AG09319 (cell line): ENCODE measurements at regions not wholly inside any gene's neighbourhood (a gene's known extent, or its start where the extent isn't known, plus 50 kb on each side); places are given as distances from the start of the nearest gene placed in this dataset.

Experiments used
- DNase-seq: peaks from one replicate; pipeline ENCODE4 v3.0.0-alpha.2; 2010; ENCODE audit warnings: low read depth; ENCODE audit errors: extremely low read depth
- TF ChIP-seq, protein P1 (sequence below): IDR thresholded peaks from 2 replicates; pipeline ENCODE4 v1.5.1; 2011; ENCODE audit warnings: low read depth, mild to moderate bottlenecking, inconsistent platforms, low read length, moderate library complexity

DNA sequence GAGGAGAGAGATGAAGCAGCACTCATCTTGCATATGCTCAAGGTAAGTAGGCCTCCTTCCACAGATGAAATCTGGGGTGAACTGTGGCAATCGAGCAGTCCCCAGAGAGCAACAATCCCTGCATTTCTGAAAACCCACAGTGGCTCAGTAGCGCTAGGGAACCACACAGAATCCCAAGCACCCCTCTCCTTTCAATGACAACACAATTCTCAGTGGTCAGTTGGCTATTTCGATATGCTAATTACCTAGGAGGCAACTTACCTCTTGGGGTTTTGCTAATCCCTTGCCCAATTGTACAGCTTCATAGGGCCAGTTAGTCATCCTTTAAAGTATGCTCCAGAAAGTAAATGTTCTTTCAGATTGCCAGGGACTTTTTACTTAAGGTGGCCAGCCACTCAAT is 1035.7 kb downstream of the BCL11B start:
- TF ChIP-seq, protein P1, sequence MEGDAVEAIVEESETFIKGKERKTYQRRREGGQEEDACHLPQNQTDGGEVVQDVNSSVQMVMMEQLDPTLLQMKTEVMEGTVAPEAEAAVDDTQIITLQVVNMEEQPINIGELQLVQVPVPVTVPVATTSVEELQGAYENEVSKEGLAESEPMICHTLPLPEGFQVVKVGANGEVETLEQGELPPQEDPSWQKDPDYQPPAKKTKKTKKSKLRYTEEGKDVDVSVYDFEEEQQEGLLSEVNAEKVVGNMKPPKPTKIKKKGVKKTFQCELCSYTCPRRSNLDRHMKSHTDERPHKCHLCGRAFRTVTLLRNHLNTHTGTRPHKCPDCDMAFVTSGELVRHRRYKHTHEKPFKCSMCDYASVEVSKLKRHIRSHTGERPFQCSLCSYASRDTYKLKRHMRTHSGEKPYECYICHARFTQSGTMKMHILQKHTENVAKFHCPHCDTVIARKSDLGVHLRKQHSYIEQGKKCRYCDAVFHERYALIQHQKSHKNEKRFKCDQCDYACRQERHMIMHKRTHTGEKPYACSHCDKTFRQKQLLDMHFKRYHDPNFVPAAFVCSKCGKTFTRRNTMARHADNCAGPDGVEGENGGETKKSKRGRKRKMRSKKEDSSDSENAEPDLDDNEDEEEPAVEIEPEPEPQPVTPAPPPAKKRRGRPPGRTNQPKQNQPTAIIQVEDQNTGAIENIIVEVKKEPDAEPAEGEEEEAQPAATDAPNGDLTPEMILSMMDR: no peak
- DNase-seq: no peak

DNA sequence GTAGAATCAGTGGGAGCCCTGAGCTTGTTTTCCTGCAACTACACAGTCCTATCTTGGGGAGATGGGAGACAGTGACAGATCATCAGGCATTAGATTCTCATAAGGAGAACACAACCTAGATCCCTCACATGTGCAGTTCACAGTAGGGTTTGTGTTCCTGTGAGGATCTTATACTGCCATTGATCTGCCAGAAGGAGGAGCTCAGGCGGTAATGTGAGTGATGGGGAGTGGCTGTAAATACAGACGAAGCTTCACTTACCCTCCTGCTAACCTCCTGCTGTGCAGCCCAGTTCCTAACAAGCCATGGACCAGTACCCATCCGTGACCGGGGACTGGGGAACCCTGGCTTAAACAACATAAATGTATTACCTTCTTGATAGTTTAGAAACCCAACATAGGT is 1034.1 kb downstream of the BCL11B start:
- no peak for DNase-seq
- TF ChIP-seq, protein P1: no peak

DNA sequence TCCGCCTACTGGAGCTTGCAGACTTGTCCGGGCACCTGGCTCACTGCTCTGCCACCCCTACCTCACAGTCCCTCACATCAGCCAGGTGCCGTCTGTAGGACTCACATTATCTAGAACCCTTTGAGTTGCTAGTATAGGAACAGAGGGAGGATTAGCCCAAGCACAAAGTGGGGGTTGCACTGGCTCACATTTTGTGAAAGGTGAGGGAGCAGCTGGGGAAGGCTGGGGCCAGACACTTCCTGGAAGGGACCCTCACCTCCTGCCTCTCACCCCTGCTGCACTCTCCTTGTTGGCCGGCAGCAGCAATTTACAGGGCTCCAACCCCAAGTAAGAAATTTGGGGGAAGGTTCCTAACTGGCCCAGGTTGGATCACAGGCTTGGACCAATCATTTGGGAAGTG is 1031.6 kb downstream of the BCL11B start:
- TF ChIP-seq, protein P1: no peak

DNA sequence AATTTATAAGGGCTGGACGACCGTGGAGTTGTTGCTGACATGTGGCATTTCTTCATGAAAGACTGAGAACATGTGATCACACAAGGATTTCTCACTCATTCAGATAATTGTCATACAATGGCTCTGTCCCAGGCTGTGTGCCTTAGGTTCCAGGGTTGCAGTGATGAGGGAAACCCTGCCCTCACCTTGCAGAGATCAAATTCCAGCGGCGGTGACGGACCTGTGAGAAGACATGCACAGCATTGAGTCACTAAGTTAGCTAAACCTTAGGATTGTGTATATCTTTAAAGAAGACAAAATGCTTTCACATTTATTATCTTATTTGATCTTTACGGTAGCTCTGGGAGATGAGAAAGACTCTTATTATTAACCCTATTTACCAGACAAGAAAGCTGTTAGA is 1029.1 kb downstream of the BCL11B start:
- DNase-seq: no peak

More for the DNA sequence above, 1031.6 kb downstream of the BCL11B start:
- no peak for DNase-seq

DNA sequence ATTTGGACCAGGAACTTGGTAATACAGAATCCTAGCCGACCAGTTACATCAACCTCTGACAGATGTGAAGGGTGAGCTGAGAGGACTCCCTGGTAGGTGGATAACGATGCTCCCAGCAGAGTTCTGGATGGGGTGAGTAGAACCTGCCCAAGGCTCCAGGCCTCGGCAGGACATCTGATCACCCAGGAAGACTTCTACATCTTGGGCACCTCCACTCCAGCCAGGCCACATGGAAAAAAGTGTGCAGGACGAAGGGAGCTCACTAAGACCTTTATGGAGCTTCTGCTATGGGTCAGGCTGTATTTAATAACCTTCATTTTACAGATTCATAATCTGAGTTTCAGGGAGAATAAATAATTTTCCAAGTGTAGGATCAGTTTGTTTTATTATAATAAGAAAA is 1028.7 kb downstream of the BCL11B start:
- TF ChIP-seq, protein P1: no peak

More for the DNA sequence above, 1029.1 kb downstream of the BCL11B start:
- TF ChIP-seq, protein P1: no peak

DNA sequence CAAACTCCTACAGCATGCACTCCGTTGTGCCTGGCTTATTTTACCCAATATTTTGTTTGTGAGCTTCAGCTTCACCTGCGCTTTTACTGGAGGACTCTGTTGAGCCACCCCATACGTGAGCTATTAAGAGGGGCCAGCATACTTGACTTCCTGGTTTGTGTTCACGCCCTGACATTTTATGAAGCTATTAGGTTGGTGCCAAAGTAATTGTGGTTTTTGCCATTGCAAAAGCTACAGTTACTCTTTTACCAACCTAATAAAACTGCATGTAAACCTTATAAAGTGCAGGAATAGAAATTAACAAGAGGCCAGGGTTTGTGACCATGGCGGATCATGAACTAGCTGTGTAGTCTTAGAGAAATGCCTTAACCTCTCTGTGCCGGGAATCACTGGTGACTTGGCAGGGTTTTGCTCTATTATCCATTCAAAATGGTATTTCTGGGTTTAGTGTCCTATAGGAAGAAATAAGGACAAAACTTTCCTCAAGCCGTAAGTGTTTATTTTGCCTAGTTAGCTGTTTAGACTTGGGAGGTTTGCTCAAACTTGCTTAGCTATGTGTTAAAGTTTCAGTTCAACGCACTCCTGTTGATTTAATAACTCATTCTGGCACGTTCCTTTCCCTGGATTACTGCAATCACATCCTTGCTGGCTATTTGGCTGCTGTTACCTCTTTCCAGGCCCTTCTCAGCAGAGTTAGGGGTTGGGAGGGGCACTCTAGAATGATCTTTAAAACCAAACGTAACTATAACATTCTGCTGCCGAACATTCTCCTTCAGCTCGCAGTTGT is 1027.6 kb downstream of the BCL11B start:
- DNase-seq: no peak
- TF ChIP-seq, protein P1: no peak

More for the DNA sequence above, 1028.7 kb downstream of the BCL11B start:
- no peak for DNase-seq

DNA sequence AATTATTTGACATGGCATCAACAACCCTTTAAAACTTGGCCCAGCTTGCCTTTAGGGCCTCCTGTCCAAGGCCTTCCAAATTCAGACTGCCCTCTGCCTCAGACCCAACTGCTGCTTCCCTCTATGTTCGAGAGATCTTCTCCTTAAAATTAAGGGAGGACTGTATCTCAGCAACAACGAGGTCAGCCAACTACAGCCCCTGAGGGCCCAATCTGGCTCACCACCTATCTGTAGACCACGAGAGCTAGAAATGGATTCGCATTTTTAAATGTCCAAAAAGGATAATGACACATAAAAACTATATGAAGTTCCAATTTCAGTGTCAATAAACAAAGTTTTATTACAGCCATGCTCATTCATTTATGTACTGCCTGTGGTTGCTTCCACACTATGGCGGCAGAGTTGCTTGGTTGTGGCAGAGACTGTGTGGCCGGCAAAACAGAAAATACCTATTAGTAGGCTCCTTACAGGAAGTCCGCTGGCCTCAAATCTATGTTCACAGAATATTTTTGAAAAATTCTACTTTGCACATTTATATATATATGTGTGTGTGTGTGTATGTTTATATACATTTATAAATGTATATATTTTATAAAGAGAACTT is 1026.9 kb downstream of the BCL11B start:
- TF ChIP-seq, protein P1: no peak

More for the DNA sequence above, 1026.9 kb downstream of the BCL11B start:
- DNase-seq: no peak
